ENCODE measurements at regions not wholly inside any gene's neighbourhood (a gene's known extent, or its start where the extent isn't known, plus 50 kb on each side); places are given as distances from the start of the nearest gene placed in this dataset.

GRCh38 chr9:95634536-95634935 lies 117.8 kb upstream of the PTCH1 start:
- in situ Hi-C loops (cut with HindIII; ENCODE audit: low sequenced_read_pairs) = no loop called here

GRCh38 chr9:95634114-95634513 lies 117.3 kb upstream of the PTCH1 start:
- in situ Hi-C loops (cut with HindIII; ENCODE audit: low sequenced_read_pairs) = no loop called here

- in situ Hi-C loops (cut with HindIII; ENCODE audit: low sequenced_read_pairs) = no loop called here
Measured at GRCh38 chr9:95629585-95629984, 112.8 kb upstream of the PTCH1 start.

GRCh38 chr9:95627802-95628201 lies 111.0 kb upstream of the PTCH1 start:
- in situ Hi-C loops (cut with HindIII; ENCODE audit: low sequenced_read_pairs) = no loop called here

GRCh38 chr9:95626885-95627558 lies 110.3 kb upstream of the PTCH1 start:
- in situ Hi-C loops (cut with HindIII; ENCODE audit: low sequenced_read_pairs) = no loop called here

- in situ Hi-C loops (cut with HindIII; ENCODE audit: low sequenced_read_pairs) = no loop called here
Measured at GRCh38 chr9:95626341-95626740, 109.6 kb upstream of the PTCH1 start.

GRCh38 chr9:95623640-95624039 lies 106.9 kb upstream of the PTCH1 start:
- in situ Hi-C loops (cut with HindIII; ENCODE audit: low sequenced_read_pairs) = no loop called here

GRCh38 chr9:95620722-95621121 lies 104.0 kb upstream of the PTCH1 start:
- in situ Hi-C loops (cut with HindIII; ENCODE audit: low sequenced_read_pairs) = no loop called here

GRCh38 chr9:95620314-95620713 lies 103.5 kb upstream of the PTCH1 start:
- in situ Hi-C loops (cut with HindIII; ENCODE audit: low sequenced_read_pairs) = no loop called here

GRCh38 chr9:95615246-95615645 lies 98.5 kb upstream of the PTCH1 start:
- in situ Hi-C loops (cut with HindIII; ENCODE audit: low sequenced_read_pairs) = loop anchor here (5.0 kb wide), 1 partner anchor 88 kb away; no protein-coding TSS in a partner anchor

- in situ Hi-C loops (cut with HindIII; ENCODE audit: low sequenced_read_pairs) = no loop called here
Measured at GRCh38 chr9:95613670-95614069, 96.9 kb upstream of the PTCH1 start.

- in situ Hi-C loops (cut with HindIII; ENCODE audit: low sequenced_read_pairs) = no loop called here
Measured at GRCh38 chr9:95611354-95611753, 94.6 kb upstream of the PTCH1 start.

GRCh38 chr9:95610006-95610785 lies 93.4 kb upstream of the PTCH1 start:
- in situ Hi-C loops (cut with HindIII; ENCODE audit: low sequenced_read_pairs) = no loop called here

- in situ Hi-C loops (cut with HindIII; ENCODE audit: low sequenced_read_pairs) = loop anchor here (10.0 kb wide), 1 partner anchor 65 kb away; no protein-coding TSS in a partner anchor
Measured at GRCh38 chr9:95609426-95609825, 92.7 kb upstream of the PTCH1 start.

GRCh38 chr9:95608341-95608740 lies 91.6 kb upstream of the PTCH1 start:
- in situ Hi-C loops (cut with HindIII; ENCODE audit: low sequenced_read_pairs) = loop anchor here (10.0 kb wide), 1 partner anchor 64 kb away; no protein-coding TSS in a partner anchor

- in situ Hi-C loops (cut with HindIII; ENCODE audit: low sequenced_read_pairs) = loop anchor here (10.0 kb wide), 1 partner anchor 63 kb away; no protein-coding TSS in a partner anchor
Measured at GRCh38 chr9:95607507-95607906, 90.7 kb upstream of the PTCH1 start.

GRCh38 chr9:95606489-95607350 lies 89.9 kb upstream of the PTCH1 start:
- in situ Hi-C loops (cut with HindIII; ENCODE audit: low sequenced_read_pairs) = loop anchor here (10.0 kb wide), 1 partner anchor 62 kb away; no protein-coding TSS in a partner anchor

GRCh38 chr9:95605816-95606488 lies 89.2 kb upstream of the PTCH1 start:
- in situ Hi-C loops (cut with HindIII; ENCODE audit: low sequenced_read_pairs) = loop anchor here (10.0 kb wide), 1 partner anchor 61 kb away; no protein-coding TSS in a partner anchor

- in situ Hi-C loops (cut with HindIII; ENCODE audit: low sequenced_read_pairs) = loop anchor here (10.0 kb wide), 1 partner anchor 60 kb away; no protein-coding TSS in a partner anchor
Measured at GRCh38 chr9:95605101-95605500, 88.3 kb upstream of the PTCH1 start.

- in situ Hi-C loops (cut with HindIII; ENCODE audit: low sequenced_read_pairs) = no loop called here
Measured at GRCh38 chr9:95598236-95598635, 81.5 kb upstream of the PTCH1 start.
